COLO668 (cell line): ENCODE measurements at regions not wholly inside any gene's neighbourhood (a gene's known extent, or its start where the extent isn't known, plus 50 kb on each side); places are given as distances from the start of the nearest gene placed in this dataset.
"Not testable (repeated sequence)": the region's sequence is repeated elsewhere in the genome, so short reads cannot be mapped to it uniquely, and the experiment has no call there.

Source experiments
- DNase-seq: peaks from one replicate; lab custom pipeline; 2025; ENCODE audit not compliant: unreplicated experiment; lab: John Stamatoyannopoulos, UW

DNA sequence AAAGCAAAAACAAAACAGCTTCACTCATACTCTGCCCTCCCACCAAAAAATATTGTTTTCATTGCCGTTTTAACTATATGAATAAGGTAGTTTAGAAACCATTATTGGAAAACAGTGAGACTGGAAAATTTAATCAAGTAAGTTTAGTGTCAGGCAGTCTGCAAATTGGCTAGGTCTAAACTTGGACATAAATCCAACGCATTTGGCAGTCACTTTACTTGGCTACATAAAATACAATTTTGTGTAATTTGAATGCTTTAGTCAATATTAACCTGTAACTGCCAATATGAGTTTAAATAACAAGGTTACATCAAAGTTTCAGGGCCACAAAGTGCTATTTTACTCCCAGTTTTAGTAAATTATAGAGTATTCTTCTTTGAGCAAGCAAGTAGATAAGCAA is 202.3 kb upstream of the SLC38A2 start:
- no peak for DNase-seq

DNA sequence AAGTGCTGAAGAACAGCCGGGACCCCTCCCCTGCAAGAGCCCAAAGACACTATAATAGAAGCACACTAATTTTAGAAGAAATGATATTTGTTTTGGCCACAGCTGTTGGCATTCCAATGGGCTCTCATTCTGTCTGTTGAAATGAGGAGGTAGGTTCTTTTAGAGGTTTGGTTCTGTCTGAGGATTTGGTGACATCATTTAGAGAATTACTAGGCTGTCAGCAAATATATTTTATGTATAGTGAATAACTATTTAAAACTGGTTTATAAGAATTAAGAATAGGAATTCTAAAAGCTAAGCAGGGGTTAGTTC is 200.7 kb upstream of the SLC38A2 start:
- DNase-seq, result no peak

DNA sequence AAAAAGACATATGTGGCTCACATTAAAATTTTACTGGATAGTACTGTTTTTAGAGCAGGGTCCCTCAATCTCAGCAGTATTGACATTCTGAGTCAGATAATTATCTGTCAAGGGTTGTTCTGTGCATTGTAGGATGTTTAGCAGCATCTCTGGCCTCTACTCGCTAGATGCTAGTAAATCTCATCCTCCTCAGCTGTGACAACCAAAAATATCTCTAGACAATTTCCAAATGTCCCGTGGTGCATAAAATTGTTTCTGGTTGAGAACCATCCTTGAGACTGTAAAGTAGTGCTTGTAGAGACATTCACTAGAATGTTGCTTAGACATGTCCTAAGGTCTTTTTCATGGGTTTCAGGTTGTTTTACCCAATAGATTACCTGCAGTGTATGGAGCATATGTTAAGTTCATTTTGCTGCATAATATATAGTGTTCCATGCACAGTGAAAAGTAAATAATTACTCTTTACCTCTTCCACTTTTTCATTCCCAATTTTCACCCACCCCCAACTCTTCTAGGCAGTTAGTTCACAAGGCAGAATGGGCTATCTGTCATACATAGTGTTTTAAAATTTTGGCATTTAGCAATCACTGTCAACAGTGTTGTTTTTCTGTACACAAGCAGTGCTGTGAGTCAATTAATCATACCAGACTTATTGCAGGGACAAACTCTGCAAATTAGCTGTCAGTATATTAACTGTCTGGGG is 200.2 kb upstream of the SLC38A2 start:
- DNase-seq, result no peak

DNA sequence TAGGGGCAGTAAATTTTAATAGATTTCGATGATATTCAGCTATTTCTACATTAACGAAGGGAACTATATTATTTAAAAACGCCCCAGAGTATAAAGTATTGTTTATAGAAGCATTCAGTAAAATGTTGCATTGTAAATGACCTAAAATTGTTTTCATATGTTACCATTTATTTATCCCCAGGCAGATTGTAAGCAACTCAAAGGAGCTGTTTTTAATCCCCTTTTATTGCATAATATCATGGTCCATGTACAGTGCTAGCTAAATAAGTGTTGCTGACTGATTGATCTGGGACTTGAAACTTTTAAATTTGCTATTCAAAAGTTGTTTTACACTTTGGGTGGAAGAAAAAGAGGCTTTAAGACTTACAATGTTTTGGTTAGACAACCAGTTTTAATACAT is 199.0 kb upstream of the SLC38A2 start:
- no peak for DNase-seq

DNA sequence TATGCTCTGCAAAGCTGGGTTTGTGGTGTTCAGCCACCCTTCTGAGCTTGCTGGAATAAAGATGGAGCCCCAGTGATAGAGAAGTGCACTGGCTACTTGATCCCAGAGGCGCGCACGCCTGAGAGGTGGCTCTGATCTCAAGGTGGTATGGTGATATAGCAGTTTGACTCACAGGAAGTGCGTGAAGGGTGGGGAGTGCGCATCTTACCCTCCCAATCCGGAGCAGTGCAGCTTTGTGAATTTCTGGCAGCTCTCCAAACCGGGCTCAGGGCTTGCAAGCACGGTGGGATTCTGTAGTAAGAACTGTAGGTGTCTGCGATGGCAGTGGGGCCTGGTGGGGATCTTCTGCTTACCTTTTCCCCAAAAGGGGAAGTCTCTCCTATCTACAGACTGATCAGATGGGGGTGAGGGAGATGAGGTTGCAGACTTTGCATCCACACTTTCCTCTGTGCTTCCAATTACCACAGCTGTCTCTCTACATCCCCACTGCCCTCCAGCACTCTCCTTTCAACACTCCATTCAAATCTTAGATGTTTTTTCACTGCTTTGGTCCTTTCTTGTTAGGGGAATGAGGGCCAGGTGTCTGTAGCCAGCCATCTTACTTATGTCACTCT is 197.4 kb upstream of the SLC38A2 start:
- no peak for DNase-seq

DNA sequence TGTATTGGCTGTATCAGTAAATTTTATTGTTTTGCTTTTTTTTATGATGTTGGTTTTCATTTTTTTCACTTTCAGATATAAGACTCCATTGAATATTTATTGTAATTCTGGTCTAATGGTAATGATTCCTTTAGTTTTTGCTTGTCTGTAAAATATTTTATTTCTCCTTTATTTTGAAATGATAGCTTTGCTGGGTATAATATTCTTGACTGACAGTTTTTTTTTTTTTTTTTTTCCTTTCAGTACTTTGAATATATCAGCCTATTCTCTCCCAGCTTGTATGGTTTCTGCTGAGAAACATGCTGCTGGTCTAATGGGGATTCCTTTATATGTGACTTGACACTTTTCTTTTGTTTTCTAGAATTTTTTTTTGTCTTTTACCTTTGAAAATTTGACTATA is 195.1 kb upstream of the SLC38A2 start:
- no peak for DNase-seq

DNA sequence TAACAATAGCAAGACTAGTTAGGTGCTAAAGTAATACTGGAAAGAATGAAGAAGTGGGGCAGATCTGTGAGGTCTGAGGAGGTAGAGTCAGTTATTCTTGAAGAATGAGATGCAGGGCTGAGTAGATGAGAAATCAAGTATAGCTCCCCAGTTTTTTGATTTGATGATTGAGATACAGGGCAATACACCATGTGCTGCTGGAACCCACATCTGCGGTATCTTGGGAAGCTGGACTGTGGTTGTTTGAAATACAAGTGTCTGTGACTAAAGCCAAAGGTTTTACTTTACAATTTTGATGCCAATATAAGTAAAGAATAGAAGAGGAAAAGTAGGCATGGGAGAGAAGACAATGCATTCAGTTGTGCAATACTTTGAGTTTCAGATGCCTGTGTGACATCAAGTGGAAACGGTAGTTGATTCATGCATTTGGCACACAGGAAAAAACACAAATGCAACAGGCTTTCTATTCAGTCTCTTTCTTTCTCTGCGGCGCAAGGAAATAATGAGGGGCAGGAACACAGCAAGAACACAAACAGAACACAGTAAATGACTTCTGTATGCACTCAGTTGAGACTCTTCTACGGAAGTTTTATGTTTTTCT is 190.2 kb upstream of the SLC38A2 start:
- DNase-seq, result no peak

DNA sequence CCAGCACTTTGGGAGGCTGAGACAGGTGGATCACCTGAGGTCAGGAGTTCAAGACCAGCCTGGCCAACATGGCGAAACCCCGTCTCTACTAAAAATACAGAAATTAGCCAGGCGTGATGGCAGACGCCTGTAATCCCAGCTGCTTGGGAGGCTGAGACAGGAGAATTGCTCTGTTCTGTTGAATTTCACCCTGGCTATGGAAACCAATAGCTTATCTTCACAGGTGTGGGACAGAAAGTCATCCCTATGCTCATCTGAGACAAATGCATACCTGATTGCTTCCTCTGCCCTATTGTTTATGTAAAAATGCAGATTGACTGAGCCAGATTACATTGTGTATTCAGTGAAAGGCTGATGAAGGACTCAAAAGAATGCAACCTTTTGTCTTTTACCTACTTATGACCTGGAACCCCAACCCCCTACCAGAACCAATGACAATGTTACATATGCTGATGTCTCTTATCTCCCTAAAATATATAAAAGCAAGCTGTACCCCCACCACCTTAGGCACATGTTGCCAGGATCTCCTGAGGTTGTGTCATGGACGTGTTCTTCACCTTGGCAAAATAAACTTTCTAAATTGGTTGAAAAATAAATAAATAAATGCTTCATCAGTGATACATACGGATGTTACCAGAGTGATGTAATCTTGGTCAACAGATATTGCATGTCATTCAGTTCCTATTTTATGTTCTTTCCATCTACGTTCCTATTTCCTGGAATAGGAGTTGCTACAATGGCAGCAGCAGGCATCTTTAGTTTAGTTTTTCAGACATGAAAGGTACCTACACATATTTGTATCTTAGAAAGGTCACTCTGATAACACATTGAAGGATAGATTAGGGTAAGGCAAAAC is 189.4 kb upstream of the SLC38A2 start:
- not testable (repeated sequence) for DNase-seq

DNA sequence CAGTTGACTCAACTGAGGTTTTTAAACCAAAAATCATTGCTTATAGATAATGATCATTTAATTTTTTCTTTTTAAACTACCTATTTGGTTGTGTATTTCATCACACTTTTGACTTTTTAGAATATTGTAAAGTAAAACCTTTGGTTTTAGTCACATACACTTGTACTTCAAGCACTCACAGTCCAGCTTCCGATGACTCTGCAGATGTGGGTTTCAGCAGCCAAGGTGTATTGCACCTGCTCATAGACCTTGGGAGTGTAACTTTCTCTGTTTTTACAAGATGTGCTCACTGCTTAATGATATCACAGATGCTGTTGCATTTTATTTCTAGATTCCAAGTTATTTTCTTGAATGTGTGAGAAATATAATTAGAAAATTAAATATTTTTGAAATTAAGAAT is 188.3 kb upstream of the SLC38A2 start:
- no peak for DNase-seq

DNA sequence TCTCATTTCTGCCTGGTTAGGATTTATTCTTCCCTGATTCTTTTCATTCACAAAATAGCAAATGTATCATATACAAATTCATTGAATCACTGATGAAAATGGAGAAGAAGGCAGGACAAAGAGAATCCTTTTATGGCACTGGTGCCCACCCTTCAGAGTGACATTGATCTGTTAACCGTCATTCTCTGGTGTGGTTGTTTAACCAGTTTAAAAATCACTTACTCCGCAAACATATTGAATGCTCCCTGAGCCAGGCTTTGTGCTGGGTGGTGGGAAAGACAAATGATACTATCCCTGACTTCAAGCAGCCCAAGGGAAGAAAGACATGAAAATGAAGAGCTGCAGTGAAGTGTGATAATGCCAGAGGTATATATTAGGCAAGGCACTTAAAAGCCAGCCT is 187.5 kb upstream of the SLC38A2 start:
- no peak for DNase-seq

DNA sequence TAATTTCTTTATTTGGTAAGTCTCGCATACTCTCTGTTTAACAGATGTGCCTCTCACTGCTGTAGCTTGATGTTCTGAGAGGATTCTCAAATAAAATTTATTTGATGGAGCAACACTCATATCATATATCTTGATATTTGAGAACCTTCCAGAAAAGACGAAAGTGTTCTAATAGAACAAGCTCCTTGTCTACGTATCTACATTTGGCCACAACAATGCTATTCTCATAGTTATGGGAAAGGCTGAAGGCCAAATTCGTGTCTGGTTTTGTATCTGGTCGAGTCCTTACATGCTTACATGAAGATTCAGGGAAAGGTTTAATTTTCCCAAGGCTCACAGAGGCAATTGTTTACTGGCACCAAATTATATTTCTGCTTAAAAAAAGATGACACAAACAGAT is 186.7 kb upstream of the SLC38A2 start:
- no peak for DNase-seq

DNA sequence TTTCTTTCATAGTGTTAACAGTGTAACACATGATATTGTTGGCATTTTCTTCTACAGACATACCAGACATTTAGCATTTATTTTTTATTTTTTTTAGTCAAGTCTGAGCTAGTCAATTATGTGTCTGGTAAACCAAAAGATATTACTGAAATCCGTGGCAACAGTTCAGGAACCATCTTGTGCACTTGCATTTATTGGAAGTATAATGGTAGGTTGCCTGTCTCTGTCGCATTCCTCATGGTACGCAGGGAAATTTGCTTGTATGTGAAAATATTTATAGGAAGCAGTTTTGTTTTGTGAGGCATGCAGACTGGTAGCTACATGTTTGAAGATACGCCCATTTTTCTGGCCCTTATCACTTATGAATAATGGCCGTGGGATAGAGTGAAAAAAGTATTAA is 186.1 kb upstream of the SLC38A2 start:
- no peak for DNase-seq

DNA sequence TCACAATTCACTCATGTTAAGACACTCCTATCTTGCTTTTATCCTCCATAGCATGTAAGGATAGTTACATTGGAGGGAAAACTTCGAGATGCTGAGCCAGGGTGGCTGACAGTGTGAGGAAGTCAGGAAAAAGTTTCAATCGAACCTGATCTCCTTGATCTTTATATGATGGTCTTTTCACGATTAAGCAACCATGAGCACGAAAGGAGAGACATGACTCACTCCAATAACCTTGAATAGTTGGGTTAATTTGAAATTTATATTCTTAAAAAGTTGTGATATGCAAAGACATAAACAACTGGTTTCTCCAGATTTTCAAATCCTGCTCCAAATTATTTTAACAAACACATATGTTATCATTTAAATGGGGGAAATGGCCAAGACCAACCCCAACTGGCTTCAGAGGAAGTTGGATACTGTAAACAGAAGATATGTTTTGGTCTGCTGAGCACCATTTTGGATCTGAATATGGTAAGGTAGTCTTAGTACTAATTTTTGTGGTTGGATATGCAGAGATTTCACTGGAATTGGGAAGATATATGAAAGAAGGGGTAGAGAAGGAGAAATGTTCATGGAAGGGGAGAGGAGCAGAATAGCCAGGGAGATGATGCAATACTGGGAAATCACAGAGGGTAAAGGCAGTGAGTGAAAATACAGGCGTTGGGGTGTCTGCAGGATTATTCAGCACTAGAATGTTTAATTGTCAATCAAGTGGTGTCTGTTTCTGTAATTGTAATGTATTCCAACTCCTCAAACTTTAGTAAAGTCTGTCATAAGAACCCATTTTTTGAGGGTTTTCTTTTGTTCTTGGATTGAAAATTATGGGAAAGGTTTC is 185.2 kb upstream of the SLC38A2 start:
- no peak for DNase-seq

DNA sequence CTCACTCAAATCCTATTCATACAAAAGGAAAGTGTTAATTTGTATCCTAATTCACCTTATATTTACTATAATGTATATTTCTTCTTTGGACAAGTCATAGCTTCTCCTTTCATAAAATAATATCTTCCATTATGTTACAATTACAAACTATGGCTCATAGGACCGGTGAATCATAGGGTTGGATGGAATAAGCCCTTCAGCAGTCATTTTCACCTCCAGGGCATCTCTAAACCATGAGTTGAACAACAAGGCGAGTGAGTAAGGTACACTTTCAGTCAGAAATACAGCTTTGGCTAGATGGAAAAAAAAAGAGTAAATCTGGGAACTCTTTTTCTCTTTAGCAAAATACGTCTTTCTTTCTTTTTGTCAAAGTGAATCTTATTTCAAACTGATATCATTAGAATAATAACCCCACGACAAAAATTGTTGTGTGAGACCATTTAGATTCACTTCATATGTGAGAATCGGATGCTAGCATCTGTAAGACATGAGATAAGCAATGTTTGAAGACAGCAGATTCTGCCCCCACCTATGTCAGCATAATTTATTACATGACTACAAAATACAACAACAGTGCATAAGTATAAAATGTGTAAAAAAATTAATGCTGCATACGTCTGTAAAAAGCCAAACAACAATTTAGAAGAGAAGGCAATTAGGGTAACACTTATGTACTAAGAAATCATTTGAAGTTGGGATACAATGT is 184.4 kb upstream of the SLC38A2 start:
- no peak for DNase-seq

DNA sequence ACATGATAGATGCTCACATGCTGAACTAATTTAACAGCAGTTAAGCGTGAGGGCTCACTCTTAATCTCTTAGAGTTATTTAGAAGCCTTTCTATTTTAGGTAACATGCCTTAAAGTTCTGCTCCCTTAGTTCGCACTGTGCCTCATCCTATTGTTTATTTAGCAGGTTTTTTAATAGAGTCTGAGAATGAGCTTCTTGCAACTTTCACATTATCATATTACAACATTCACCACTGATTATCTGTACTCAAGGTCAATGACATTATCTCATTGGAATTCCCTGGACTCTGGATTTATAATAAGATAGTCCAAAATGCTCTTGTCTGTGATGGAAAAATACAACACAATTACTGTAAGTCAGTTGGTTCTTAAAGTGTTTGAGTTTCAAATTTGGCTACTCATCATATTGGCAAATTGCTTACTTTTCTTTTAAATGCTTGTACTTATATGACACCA is 183.6 kb upstream of the SLC38A2 start:
- DNase-seq, result no peak

DNA sequence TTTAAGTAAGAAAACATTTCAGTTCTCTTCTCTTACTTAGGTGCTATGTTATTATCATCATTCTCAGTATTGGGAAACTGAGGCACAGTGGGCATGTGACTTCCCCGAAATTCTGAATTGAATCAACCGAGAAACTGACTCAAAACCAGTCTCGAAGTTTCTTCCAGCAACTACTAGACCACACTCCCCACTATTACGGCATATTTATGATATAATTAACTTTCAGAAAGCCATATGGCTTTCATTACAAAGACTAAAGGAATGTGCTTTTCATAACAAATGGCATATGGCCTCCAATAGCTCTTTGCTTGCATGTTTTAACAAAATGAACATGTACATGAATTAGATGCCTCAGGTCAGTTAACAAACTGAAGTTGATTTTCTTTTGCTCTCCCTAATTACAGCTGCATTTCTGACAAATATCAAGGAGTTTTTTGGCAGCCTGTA is 182.9 kb upstream of the SLC38A2 start:
- DNase-seq, result no peak

DNA sequence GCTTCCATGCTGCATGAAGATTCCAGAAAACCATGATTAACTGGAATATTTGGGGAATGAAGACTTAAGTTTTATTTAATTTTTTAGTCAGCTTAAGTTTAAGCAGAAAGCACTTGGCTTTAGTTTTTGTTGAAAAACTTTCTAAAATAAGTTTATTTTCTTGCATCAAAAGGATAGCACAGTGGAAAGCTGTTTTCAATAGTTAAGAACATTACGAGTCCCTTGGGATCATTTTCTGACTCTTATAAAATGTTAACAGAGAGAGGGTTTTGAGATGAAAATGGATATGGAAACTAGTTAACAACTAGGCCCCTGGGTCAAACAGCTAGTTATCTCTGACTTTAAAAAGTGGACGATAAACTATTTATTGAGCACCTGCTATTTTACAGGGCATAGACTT is 181.9 kb upstream of the SLC38A2 start:
- DNase-seq, result no peak

DNA sequence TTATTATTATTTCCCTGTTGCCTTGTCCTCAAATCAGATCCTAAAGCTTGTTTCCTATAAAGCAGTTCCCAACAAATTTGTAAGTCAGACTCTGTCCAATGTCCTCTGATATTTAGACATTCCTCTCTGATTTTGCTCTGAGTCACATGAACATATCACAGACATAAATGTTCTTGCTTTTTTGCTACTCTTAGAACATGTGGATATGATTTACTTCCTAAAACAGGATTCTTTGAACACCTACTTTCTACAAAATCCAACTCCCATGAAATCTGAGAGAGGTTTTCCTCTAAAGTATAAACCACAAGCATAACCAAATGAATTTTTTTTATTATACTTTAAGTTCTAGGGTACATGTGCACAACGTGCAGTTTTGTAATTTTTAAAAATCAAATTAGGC is 181.3 kb upstream of the SLC38A2 start:
- no peak for DNase-seq

DNA sequence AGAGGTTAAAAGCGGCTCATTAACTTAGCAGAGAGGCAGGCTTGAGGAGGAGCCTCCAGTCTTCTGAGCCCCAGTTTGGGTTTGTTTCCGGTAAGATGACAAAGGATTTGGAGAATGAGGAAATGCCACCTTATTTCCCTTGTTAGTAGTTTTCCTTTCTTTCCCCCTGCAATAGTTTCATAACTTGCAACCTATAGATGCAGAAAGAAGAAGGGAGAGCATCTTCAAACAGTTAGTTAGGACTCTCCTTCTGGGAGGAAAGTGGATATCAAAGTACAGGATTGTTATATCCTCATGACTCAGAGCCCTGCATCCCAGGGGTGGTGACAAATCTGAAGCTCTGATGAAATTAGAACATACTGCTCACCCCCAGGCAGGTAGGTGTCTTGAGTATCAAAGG is 180.7 kb upstream of the SLC38A2 start:
- DNase-seq, result no peak

DNA sequence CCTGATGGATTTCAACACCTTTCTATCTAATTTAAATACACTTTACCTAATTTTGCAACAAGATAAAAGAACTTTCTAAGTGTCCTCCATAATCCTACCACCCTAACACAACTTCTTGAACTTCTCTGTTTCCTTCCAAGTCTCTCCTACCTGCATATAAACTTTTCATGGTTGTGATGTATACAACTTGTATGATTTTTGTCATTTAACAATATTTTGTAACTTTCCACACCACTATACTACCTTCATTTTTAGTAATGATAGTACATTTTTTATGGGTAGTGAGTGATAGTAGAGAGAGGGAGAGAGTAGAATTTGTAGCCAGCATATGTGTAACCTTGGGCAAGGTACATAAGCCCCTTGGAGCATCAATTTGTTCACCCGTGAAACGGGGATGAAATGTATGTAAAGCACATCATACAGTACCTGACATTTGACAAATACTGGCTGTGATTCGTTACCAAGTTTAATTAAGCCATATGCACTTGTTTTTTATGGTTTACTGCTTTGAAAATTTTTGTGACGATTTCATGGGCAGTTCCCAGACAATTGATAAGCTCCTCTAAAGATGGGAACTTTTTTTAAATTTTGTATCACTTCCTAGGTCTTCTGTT is 177.8 kb upstream of the SLC38A2 start:
- no peak for DNase-seq
